Fibroblast of skin of scalp (primary cell): ENCODE measurements at regions not wholly inside any gene's neighbourhood (a gene's known extent, or its start where the extent isn't known, plus 50 kb on each side); places are given as distances from the start of the nearest gene placed in this dataset.

Experiments used
- DNase-seq: peaks from one replicate; pipeline ENCODE4 v3.0.0-alpha.2; 2013

DNA sequence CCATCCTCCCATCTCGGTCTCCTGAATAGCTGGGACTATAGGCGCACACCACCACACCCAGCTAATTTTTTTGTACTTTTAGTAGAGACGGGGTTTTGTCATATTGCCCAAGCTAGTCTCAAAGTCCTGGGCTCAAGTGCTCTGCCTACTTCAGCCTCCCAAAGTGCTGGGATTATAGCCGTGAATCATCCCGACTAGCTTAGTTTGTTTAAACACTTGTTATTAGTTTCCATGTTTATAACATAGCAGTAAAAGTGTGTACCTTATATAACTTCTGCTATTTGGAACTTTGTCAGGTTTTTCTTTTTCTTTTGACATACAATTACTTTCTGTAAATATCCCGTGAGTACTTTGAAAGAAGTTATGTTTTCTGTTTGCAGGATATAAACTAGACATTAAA is 60.6 kb upstream of the C1orf21 start:
- no peak for DNase-seq

GRCh38 chr1:184329245-184329953 is 57.4 kb upstream of the C1orf21 start:
- DNase-seq = no peak

DNA sequence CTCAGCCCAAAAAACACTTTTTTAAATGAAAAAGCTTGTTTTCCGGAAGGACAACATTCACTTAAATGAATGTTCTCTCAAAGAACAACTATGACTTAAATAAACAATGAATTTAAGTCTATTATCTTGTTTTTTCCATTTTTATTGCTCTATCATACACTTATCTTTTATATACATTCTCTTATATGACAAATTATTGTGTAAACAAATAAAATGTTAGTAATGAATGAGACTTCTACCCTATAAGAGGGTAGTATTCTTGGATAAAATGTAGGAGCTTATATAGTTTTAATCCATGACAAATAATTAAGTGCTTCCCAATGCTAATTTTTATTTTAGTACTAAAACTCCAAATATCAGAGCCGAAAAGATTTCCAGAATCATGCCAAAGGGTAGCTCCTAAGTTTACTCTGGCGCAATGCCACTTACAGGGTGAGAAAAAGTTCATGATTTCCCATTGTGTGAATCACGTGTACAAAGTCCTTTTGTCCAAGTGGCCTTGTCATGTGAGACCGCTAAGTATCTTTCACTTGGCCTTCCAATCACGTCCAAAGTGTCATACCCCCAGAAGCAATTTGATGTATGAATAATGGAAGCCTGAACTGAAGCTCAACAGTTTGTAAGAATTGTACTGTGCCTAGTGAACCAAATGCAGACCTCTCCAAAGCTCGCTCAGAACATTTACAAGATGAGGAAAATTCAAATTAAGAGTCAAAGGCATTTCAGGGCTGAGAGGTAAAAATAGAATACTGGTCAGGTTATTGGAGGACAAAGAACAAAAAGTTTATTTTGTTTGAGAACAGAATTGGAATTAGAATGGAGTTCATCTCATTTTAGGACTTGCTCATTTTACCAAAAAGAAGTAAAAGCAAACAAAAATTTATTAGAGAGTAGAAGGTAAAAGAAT is 56.6 kb upstream of the C1orf21 start:
- no peak for DNase-seq

DNA sequence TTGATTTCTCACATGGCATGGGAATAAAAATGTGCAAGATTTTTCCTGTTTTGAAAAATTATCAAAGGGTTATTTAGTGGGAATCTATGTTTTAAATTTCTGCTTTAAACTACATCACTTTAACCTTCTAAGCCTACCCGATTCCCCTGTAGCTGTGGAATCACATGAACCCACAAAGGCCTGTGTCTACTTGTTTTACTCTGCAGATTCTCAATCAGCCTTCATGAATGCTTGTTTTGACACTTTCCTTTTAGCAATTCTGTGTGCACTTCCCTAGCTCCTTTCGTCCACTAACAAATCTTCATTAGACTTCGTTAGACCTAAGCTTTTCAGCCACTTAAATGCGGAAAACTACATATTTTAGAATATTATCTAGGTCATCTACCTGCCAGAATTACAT is 56.0 kb upstream of the C1orf21 start:
- no peak for DNase-seq
